Spleen (tissue), 7 donors: ENCODE measurements at regions not wholly inside any gene's neighbourhood (a gene's known extent, or its start where the extent isn't known, plus 50 kb on each side); places are given as distances from the start of the nearest gene placed in this dataset.

Source experiments
- POLR2AphosphoS5 ChIP-seq, 3 donors: sonication (generic); formaldehyde crosslinking; IDR thresholded peaks; one replicate each; pipeline ENCODE4 v1.5.1; 2017; ENCODE audit warnings: antibody characterized with exemption in 3 of 3
- TF ChIP-seq, protein P1 (sequence below), 11 experiments: fragments of 200-600 bp in 7 of 11; fragments of 450-650 bp in 4 of 11; sonication (generic) in 4 of 11; IDR thresholded peaks in 8 of 11; conservative IDR thresholded peaks in 3 of 11; 1 replicate in 7 of 11; 2 replicates in 4 of 11; pipeline versions ENCODE4 v1.4.0 to v1.8.0; 2016 to 2021; ENCODE audit warnings: antibody characterized with exemption in 11 of 11, inconsistent platforms in 4 of 11, mild to moderate bottlenecking in 1 of 11
- donor health status: DM: no; HTN: no; CAD: no; lungs with moderate emphysema.
- donor health status: DM: no; HTN: no; CAD: no.
- donor health status: DM: no; HTN: no; CAD: no.

GRCh38 chr3:103601666-103602065 lies 1166.9 kb downstream of the ZPLD1 start:
- no peak for TF ChIP-seq POLR2AphosphoS5 (IDR thresholded peaks at IDR 0.05)
- TF ChIP-seq, protein P1, sequence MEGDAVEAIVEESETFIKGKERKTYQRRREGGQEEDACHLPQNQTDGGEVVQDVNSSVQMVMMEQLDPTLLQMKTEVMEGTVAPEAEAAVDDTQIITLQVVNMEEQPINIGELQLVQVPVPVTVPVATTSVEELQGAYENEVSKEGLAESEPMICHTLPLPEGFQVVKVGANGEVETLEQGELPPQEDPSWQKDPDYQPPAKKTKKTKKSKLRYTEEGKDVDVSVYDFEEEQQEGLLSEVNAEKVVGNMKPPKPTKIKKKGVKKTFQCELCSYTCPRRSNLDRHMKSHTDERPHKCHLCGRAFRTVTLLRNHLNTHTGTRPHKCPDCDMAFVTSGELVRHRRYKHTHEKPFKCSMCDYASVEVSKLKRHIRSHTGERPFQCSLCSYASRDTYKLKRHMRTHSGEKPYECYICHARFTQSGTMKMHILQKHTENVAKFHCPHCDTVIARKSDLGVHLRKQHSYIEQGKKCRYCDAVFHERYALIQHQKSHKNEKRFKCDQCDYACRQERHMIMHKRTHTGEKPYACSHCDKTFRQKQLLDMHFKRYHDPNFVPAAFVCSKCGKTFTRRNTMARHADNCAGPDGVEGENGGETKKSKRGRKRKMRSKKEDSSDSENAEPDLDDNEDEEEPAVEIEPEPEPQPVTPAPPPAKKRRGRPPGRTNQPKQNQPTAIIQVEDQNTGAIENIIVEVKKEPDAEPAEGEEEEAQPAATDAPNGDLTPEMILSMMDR (IDR thresholded peaks at IDR 0.05 in 8 of 11, conservative IDR thresholded peaks at IDR 0.05 in 3 of 11) = no peak
